Upper lobe of left lung (tissue), 6 donors: ENCODE measurements at regions not wholly inside any gene's neighbourhood (a gene's known extent, or its start where the extent isn't known, plus 50 kb on each side); places are given as distances from the start of the nearest gene placed in this dataset.

Source experiments
- ATAC-seq, 2 donors: fragments of 200-7000 bp; cut with Tn5 transposase; one replicate each; pipeline ENCODE4 v1.9.1; 2022; ENCODE audit warnings: mild to moderate bottlenecking in 2 of 2, moderate library complexity in 2 of 2; ENCODE audit not compliant: low FRiP score in 2 of 2
- DNase-seq, 2 donors: peaks; one replicate each; pipeline ENCODE4 v3.0.0-alpha.2; 2019 to 2020
- H3K27ac ChIP-seq, 4 donors: fragments of 200-600 bp; sonication (generic); one replicate each; pipeline ENCODE4 v1.5.1; 2016 to 2019
- H3K27me3 ChIP-seq, 4 donors: fragments of 200-600 bp; sonication (generic); one replicate each; pipeline ENCODE4 v1.5.1; 2017 to 2019
- H3K36me3 ChIP-seq, 4 donors: fragments of 200-600 bp; sonication (generic); one replicate each; pipeline ENCODE4 v1.5.1; 2016 to 2019
- H3K4me1 ChIP-seq, 4 donors: fragments of 200-600 bp; sonication (generic); one replicate each; pipeline ENCODE4 v1.5.1; 2018 to 2019
- H3K4me3 ChIP-seq, 4 donors: fragments of 200-600 bp; sonication (generic); one replicate each; pipeline ENCODE4 v1.5.1; 2017 to 2019; ENCODE audit warnings: mild to moderate bottlenecking in 2 of 4, moderate library complexity in 1 of 4
- H3K9me3 ChIP-seq, 4 donors: fragments of 200-600 bp; sonication (generic); one replicate each; pipeline ENCODE4 v1.5.1; 2018 to 2019
- CTCF ChIP-seq, 6 experiments: fragments of 450-650 bp in 4 of 6; fragments of 200-600 bp in 2 of 6; sonication (generic) in 2 of 6; IDR thresholded peaks; one replicate each; pipeline ENCODE4 v1.5.1; 2016 to 2019; ENCODE audit warnings: antibody characterized with exemption in 6 of 6
- EP300 ChIP-seq, 4 donors: sonication (generic); formaldehyde crosslinking; IDR thresholded peaks; one replicate each; pipeline ENCODE4 v1.5.1; 2017; ENCODE audit warnings: antibody characterized with exemption in 4 of 4, control low read depth in 2 of 4
- POLR2A ChIP-seq, 4 donors: fragments of 450-650 bp; IDR thresholded peaks; one replicate each; pipeline ENCODE4 v1.5.1; 2016 to 2017; ENCODE audit warnings: antibody characterized with exemption in 4 of 4, mild to moderate bottlenecking in 2 of 4
- POLR2AphosphoS5 ChIP-seq, 2 donors: sonication (generic); formaldehyde crosslinking; IDR thresholded peaks; one replicate each; pipeline ENCODE4 v1.5.1; 2017; ENCODE audit warnings: antibody characterized with exemption in 2 of 2
- WGBS, 2 donors: methylation state at CpG; one replicate each; pipeline ENCODE4 v1.1.5; 2017 to 2018; 5-methylcytosine and 5-hydroxymethylcytosine counted together
- donor health status: DM: no; HTN: no; CAD: no; lungs with moderate emphysema.
- donor health status: DM: no; HTN: yes; CAD: no; lungs with severe emphysema.

- Histone ChIP-seq H3K4me1 (peaks cover 10 to 24% (median 17%) of the 10 kb centered on the region in 4 donors), H3K27me3 (no peaks in the 10 kb centered on the region), H3K36me3 (no peaks in the 10 kb centered on the region), H3K9me3 (no peaks in the 10 kb centered on the region), H3K27ac (no peak overlapping the region), H3K4me3 (no peak overlapping the region)
- WGBS, 2 donors: 32 to 63% methylated on average over 1 of the region's 1 CpG
- TF ChIP-seq EP300 (IDR thresholded peaks at IDR 0.05) (no peak), CTCF (IDR thresholded peaks at IDR 0.05) (no peak), POLR2AphosphoS5 (IDR thresholded peaks at IDR 0.05) (no peak), POLR2A (IDR thresholded peaks at IDR 0.05) (no peak)
- DNase-seq (no peak), ATAC-seq (peak in 1 of 2 donors; percentile 35)
These were observed 277.7 kb upstream of the PTGER4 start for GRCh38 chr5:40402007-40402364.

GRCh38 chr5:40401284-40402006 is 278.3 kb upstream of the PTGER4 start:
- ATAC-seq (no peak), DNase-seq (no peak)
- Histone ChIP-seq H3K4me3 (no peak overlapping the region), H3K27me3 (no peaks in the 10 kb centered on the region), H3K36me3 (no peaks in the 10 kb centered on the region), H3K27ac (no peak overlapping the region), H3K9me3 (no peaks in the 10 kb centered on the region), H3K4me1 (peaks cover 8 to 24% (median 16%) of the 10 kb centered on the region in 4 donors)
- WGBS, 2 donors: 75 to 76% methylated on average over 4 of the region's 4 CpGs
- TF ChIP-seq EP300 (IDR thresholded peaks at IDR 0.05) (no peak), CTCF (IDR thresholded peaks at IDR 0.05) (no peak), POLR2AphosphoS5 (IDR thresholded peaks at IDR 0.05) (no peak), POLR2A (IDR thresholded peaks at IDR 0.05) (no peak)

GRCh38 chr5:40400245-40400644 is 279.5 kb upstream of the PTGER4 start:
- WGBS, 2 donors: 60 to 86% methylated on average over 1 of the region's 1 CpG
- TF ChIP-seq POLR2AphosphoS5 (IDR thresholded peaks at IDR 0.05) (no peak), CTCF (IDR thresholded peaks at IDR 0.05) (no peak), POLR2A (IDR thresholded peaks at IDR 0.05) (no peak), EP300 (IDR thresholded peaks at IDR 0.05) (no peak)
- no peaks in the 10 kb centered on the region for H3K27me3 ChIP-seq
- H3K4me1 ChIP-seq: peaks cover 2 to 12% (median 7%) of the 10 kb centered on the region in 4 donors
- H3K4me3 ChIP-seq: no peak overlapping the region
- H3K27ac ChIP-seq: no peak overlapping the region
- ATAC-seq: no peak
- H3K36me3 ChIP-seq: no peaks in the 10 kb centered on the region
- H3K9me3 ChIP-seq: no peaks in the 10 kb centered on the region
- no peak for DNase-seq

GRCh38 chr5:40399349-40399748 is 280.4 kb upstream of the PTGER4 start:
- 91 to 96% methylated on average over 1 of the region's 1 CpG for WGBS, 2 donors
- peaks cover 0 to 4% (median 0%) of the 10 kb centered on the region in 4 donors for H3K4me1 ChIP-seq
- H3K4me3 ChIP-seq: no peak overlapping the region
- no peaks in the 10 kb centered on the region for H3K27me3 ChIP-seq
- no peaks in the 10 kb centered on the region for H3K36me3 ChIP-seq
- no peak overlapping the region for H3K27ac ChIP-seq
- ATAC-seq (no peak), DNase-seq (no peak)
- no peaks in the 10 kb centered on the region for H3K9me3 ChIP-seq
- TF ChIP-seq CTCF (IDR thresholded peaks at IDR 0.05) (no peak), POLR2AphosphoS5 (IDR thresholded peaks at IDR 0.05) (no peak), EP300 (IDR thresholded peaks at IDR 0.05) (no peak), POLR2A (IDR thresholded peaks at IDR 0.05) (no peak)

GRCh38 chr5:40397976-40398375 is 281.7 kb upstream of the PTGER4 start:
- ATAC-seq (no peak), DNase-seq (no peak)
- WGBS, 2 donors: 92 to 100% methylated on average over 1 of the region's 1 CpG
- no peak overlapping the region for H3K27ac ChIP-seq
- TF ChIP-seq CTCF (IDR thresholded peaks at IDR 0.05): no peak
- no peak for TF ChIP-seq POLR2AphosphoS5 (IDR thresholded peaks at IDR 0.05)
- TF ChIP-seq POLR2A (IDR thresholded peaks at IDR 0.05): no peak
- no peak for TF ChIP-seq EP300 (IDR thresholded peaks at IDR 0.05)
- no peaks in the 10 kb centered on the region for H3K36me3 ChIP-seq
- H3K4me1 ChIP-seq: no peaks in the 10 kb centered on the region
- no peak overlapping the region for H3K4me3 ChIP-seq
- no peaks in the 10 kb centered on the region for H3K9me3 ChIP-seq
- no peaks in the 10 kb centered on the region for H3K27me3 ChIP-seq
